ENCODE measurements at regions not wholly inside any gene's neighbourhood (a gene's known extent, or its start where the extent isn't known, plus 50 kb on each side); places are given as distances from the start of the nearest gene placed in this dataset.

DNA sequence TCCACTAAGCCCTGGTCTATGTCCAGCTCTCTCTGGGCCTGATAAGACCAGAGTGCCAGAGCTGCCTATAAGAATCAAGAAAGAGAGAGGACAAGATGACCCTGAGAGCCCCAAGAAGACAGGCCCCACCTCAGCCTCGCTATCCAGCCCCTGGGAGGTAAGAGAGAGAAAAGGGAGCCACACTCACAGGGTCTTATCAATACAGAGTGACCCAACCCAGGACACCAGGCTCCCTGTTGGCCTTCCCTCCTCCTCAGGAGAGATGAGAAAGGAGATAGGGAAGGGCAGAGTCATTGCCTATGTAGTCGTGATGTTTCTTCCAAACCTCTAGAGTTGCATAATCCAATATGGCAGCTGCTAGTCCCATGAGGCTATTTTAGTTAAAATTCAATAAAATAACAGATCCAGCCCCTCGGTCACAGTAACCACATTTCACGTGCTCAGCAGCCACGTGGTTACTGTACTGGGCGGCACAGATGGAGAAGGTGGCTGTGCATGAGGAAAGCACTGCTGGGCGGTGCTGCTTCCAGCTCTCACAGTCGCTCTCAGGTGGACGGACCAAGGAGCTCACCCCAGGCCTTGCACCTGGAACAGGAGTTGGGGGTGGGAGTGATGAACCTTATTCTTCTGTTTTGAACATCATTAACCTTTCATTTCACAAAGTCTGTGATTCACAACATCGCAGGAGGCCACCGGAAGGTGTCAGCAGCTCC lies 525.8 kb downstream of the SHQ1 start:
- no peak overlapping the region for H3K27ac ChIP-seq (ENCODE audit: low read depth, low read length)
- H3K4me3 ChIP-seq (ENCODE audit: low read depth, low read length): no peak overlapping the region
- H3K4me1 ChIP-seq (ENCODE audit: control insufficient read depth, insufficient read depth, low read length): peaks cover 5% of the 10 kb centered on the region
- WGBS (ENCODE audit: insufficient coverage): 100% methylated on average over 1 of the region's 11 CpGs
- H3K27me3 ChIP-seq (ENCODE audit: control insufficient read depth, insufficient read depth, low read length): no peaks in the 10 kb centered on the region
- H3K9me3 ChIP-seq (ENCODE audit: control insufficient read depth, insufficient read depth, low read length): no peaks in the 10 kb centered on the region
- no peaks in the 10 kb centered on the region for H3K36me3 ChIP-seq (ENCODE audit: control insufficient read depth, insufficient read depth, low read length)
- no peak for DNase-seq (ENCODE audit: low read depth in 4 of 6, low spot score in 6 of 6)

DNA sequence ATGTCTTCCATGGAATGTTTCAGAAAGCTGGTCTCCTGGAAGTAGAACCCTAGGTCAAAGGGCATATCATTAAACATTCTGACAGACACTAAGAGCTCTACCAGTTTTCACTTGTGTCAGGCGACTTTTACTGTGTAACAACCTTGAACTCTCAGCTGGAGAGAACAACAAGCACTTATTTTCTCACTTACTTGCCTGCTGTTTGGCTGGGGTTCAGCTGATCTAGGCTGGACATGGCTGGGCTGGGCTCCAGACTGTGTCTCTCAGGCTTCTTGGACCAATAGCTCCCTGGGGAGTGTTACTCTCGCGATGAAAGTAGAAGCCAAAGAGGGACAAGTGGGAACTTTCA lies 527.3 kb downstream of the SHQ1 start:
- WGBS (ENCODE audit: insufficient coverage): 51% methylated on average over 3 of the region's 3 CpGs
- Histone ChIP-seq H3K9me3 (ENCODE audit: control insufficient read depth, insufficient read depth, low read length) (no peaks in the 10 kb centered on the region), H3K27me3 (ENCODE audit: control insufficient read depth, insufficient read depth, low read length) (no peaks in the 10 kb centered on the region), H3K27ac (ENCODE audit: low read depth, low read length) (no peak overlapping the region), H3K4me3 (ENCODE audit: low read depth, low read length) (no peak overlapping the region), H3K4me1 (ENCODE audit: control insufficient read depth, insufficient read depth, low read length) (peaks cover 5% of the 10 kb centered on the region), H3K36me3 (ENCODE audit: control insufficient read depth, insufficient read depth, low read length) (no peaks in the 10 kb centered on the region)
- DNase-seq (ENCODE audit: low read depth in 4 of 6, low spot score in 6 of 6): no peak

DNA sequence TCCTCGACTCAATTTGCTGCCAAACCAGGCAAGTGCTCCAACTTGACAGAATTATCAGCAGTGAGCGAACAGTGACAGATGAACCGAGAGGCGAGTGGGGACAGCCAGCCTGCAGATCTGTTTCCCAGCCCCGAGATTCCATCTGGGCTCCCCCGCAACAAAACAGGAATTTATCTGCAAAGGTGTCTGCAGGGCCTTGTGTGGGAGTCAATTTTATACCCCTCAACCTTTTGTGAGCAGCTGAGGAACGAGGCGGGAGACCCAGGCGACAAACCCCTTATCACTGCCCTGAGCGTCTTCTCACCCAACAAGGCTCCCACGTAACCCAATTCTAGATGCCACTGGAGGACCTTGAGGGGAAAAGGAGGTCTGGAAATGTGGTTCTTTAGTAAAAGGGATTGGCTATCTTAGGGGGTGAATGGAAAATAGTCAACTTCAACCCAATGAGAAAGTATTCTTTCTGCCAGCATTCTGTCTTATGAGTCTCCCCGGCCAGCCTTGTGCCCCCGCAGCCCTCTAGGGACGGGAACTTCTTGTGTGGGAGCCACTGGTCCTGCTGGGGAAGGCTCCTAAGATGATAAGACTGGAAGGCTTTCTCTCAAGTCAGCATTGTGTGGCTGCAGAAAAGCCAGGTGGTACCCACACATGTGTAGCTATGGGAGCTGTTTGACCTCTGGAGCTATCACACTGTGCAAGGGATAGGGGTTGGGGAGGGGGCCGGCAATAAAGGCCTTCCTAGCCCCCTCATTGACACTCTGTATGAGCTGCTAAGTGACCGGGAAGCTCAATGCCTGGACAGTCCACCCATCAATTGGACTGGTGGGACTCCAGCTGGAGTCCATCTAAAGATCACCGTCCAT lies 527.9 kb downstream of the SHQ1 start:
- H3K27ac ChIP-seq (ENCODE audit: low read depth, low read length): no peak overlapping the region
- H3K9me3 ChIP-seq (ENCODE audit: control insufficient read depth, insufficient read depth, low read length): no peaks in the 10 kb centered on the region
- peaks cover 5% of the 10 kb centered on the region for H3K4me1 ChIP-seq (ENCODE audit: control insufficient read depth, insufficient read depth, low read length)
- WGBS (ENCODE audit: insufficient coverage): 91% methylated on average over 8 of the region's 17 CpGs
- no peaks in the 10 kb centered on the region for H3K27me3 ChIP-seq (ENCODE audit: control insufficient read depth, insufficient read depth, low read length)
- H3K36me3 ChIP-seq (ENCODE audit: control insufficient read depth, insufficient read depth, low read length): no peaks in the 10 kb centered on the region
- DNase-seq (ENCODE audit: low read depth in 4 of 6, low spot score in 6 of 6): no peak
- H3K4me3 ChIP-seq (ENCODE audit: low read depth, low read length): no peak overlapping the region

DNA sequence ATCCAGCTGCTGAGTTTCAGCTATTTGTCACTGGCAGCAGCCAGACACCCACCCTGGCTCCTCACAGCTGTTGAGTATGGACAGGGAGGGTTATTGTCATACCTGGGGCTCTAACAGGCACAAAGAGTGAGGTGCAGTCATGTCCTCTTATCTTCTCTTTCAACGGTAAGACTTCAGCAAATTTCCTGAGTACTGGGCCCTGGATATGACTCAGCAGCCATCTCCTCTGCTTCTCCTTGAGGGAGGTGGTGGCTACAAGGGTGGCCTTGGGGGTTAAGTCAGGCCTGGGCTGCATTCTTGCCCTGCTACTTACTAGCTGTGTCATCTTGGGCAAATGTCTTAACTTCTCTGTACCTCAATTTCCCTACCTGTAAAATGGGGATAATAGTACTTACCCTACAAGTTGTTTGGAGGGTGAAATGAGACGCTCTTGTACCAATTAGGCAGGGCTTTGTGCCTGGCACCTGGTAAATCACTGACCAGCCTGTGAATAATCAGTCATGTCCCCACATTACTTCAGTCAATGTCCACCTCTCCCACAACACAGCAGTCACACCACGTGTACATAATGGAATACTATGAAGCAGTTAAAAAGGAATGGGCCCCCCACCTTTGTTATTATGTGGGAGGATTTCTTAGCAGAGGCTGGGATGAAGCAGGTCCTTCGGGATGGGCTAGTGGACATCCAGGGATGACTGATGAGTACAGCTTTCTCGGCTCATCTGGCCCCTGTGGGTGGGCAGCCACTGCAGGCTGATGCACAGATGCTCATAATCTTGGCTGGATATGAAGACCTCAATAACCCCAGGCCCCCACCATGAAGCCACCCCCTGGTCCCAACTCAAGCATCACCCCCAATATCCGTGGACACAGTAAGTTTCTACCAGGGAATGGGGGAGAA lies 528.8 kb downstream of the SHQ1 start:
- no peaks in the 10 kb centered on the region for H3K27me3 ChIP-seq (ENCODE audit: control insufficient read depth, insufficient read depth, low read length)
- H3K4me3 ChIP-seq (ENCODE audit: low read depth, low read length): no peak overlapping the region
- 94% methylated on average over 4 of the region's 6 CpGs for WGBS (ENCODE audit: insufficient coverage)
- H3K9me3 ChIP-seq (ENCODE audit: control insufficient read depth, insufficient read depth, low read length): no peaks in the 10 kb centered on the region
- no peak overlapping the region for H3K27ac ChIP-seq (ENCODE audit: low read depth, low read length)
- H3K36me3 ChIP-seq (ENCODE audit: control insufficient read depth, insufficient read depth, low read length): no peaks in the 10 kb centered on the region
- DNase-seq (ENCODE audit: low read depth in 4 of 6, low spot score in 6 of 6): no peak
- peaks cover 5% of the 10 kb centered on the region for H3K4me1 ChIP-seq (ENCODE audit: control insufficient read depth, insufficient read depth, low read length)

DNA sequence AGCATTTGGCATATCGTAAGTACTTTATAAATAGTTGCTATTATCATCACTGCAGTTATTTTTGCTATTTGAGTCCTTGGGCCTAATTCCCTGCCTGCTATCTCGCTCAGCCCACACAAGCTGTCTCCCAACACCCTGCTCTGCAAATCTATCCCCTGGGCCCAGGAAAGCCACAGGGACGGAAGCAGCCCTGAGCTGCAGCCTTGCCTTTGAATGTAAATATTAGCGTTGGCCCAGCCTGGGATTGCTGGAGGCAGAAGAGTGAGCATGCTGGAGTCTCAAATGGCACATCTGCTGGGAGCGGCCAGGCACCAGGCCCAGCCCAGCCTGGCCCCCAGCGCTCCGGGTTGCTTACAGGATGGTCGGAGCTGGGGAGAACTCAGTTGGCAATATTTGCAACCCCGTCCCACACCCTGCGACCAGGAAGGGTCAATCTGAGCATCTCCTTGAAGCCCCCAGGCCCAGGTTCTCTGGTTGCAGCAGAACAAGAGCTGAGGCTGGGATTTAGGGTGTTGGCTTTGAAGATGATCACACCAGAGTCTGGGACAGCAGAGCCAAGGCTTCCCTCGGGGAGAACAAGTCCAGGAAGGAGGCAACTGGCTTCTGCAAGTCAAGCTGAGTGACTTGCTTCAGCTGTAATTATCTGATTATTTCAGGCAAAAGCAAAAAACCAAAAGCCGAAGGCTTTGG lies 529.6 kb downstream of the SHQ1 start:
- H3K27me3 ChIP-seq (ENCODE audit: control insufficient read depth, insufficient read depth, low read length): peaks cover 3% of the 10 kb centered on the region
- WGBS (ENCODE audit: insufficient coverage): 77% methylated on average over 10 of the region's 12 CpGs
- H3K27ac ChIP-seq (ENCODE audit: low read depth, low read length): no peak overlapping the region
- H3K4me1 ChIP-seq (ENCODE audit: control insufficient read depth, insufficient read depth, low read length): peaks cover 5% of the 10 kb centered on the region
- no peak overlapping the region for H3K4me3 ChIP-seq (ENCODE audit: low read depth, low read length)
- H3K9me3 ChIP-seq (ENCODE audit: control insufficient read depth, insufficient read depth, low read length): no peaks in the 10 kb centered on the region
- no peaks in the 10 kb centered on the region for H3K36me3 ChIP-seq (ENCODE audit: control insufficient read depth, insufficient read depth, low read length)
- no peak for DNase-seq (ENCODE audit: low read depth in 4 of 6, low spot score in 6 of 6)

DNA sequence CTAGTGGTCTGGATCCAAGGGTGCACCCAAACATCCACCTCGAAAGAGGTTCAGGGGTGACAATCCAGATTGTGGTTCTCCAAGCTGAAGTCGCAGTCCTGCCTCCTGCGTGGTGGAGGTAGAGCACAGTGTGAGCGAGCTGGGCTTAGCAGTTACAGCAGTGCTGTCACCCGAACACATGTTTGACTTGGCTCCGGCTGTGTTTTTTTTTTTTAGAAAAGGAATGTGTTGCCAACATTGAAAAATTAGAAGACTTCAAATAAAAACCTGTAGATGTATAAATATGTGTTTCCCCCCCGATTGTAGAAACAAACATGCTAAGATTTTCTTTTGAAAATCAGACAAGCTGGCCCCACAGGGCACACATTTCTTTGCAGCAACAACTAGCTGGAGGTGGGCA lies 530.8 kb downstream of the SHQ1 start:
- DNase-seq (ENCODE audit: low read depth in 4 of 6, low spot score in 6 of 6): no peak
- H3K4me3 ChIP-seq (ENCODE audit: low read depth, low read length): no peak overlapping the region
- H3K4me1 ChIP-seq (ENCODE audit: control insufficient read depth, insufficient read depth, low read length): peaks cover 5% of the 10 kb centered on the region
- H3K27ac ChIP-seq (ENCODE audit: low read depth, low read length): no peak overlapping the region
- H3K9me3 ChIP-seq (ENCODE audit: control insufficient read depth, insufficient read depth, low read length): no peaks in the 10 kb centered on the region
- WGBS (ENCODE audit: insufficient coverage): 90% methylated on average over 6 of the region's 7 CpGs
- H3K27me3 ChIP-seq (ENCODE audit: control insufficient read depth, insufficient read depth, low read length): peaks cover 3% of the 10 kb centered on the region
- no peaks in the 10 kb centered on the region for H3K36me3 ChIP-seq (ENCODE audit: control insufficient read depth, insufficient read depth, low read length)

DNA sequence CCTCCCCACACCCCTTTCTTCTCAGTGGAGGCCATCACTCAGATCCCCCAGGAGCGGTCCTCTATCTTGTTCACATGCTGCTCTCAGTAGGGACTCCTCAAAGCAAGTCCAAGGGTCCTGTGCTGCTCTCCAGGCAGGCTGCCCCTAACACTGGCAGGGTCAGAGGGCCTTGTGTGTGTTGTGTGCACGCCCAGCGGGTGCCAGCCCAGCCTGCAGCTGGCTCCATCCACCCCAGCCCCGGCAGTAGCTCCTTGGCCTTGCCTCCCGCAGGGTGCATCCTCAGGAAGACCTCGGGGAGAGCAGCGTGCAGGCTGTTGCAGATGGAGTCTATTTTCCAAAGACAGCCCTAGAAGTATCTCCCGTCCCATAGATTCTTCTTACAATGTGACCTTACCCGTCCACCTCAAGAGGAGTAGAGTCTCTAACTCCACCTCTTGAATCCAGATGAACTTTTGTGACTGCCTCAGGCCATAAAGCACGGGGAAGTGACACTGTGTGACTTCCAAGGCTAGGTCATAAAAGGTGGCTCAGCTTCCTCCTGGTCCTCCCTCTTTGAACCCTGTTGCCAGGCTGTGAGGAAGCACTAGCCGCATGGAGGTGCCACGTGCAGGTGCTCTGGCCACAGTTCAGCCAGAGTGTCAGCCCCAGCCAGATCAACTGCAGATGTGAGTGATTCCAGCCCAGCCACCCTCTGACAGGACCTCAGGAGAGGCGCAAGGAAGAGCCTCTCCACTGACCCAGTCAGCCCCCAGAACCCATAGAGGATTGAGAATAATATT lies 531.6 kb downstream of the SHQ1 start:
- Histone ChIP-seq H3K9me3 (ENCODE audit: control insufficient read depth, insufficient read depth, low read length) (no peaks in the 10 kb centered on the region), H3K4me3 (ENCODE audit: low read depth, low read length) (no peak overlapping the region), H3K36me3 (ENCODE audit: control insufficient read depth, insufficient read depth, low read length) (no peaks in the 10 kb centered on the region), H3K27me3 (ENCODE audit: control insufficient read depth, insufficient read depth, low read length) (peaks cover 6% of the 10 kb centered on the region), H3K27ac (ENCODE audit: low read depth, low read length) (no peak overlapping the region), H3K4me1 (ENCODE audit: control insufficient read depth, insufficient read depth, low read length) (peaks cover 5% of the 10 kb centered on the region)
- WGBS (ENCODE audit: insufficient coverage): 73% methylated on average over 9 of the region's 13 CpGs
- no peak for DNase-seq (ENCODE audit: low read depth in 4 of 6, low spot score in 6 of 6)

DNA sequence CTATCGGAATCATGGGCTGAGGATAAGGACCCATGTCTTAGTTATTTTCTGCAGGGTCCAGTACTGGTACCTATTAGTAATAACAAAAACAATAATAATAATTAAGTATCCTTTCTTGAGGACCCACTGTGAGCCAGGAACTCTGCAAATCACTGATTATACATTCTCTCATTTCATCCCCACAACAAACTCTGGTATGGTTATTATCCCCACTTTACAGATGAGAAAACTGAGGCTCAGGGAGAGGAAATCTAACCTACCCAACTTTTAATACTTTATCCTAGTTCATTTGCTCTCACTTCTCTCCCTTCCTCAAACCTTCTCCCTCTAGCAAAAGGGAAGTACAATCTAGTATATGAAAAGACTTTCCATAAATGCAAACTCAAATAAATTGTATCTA lies 528.4 kb upstream of the PROK2 start:
- peaks cover 23% of the 10 kb centered on the region for H3K27me3 ChIP-seq (ENCODE audit: control insufficient read depth, insufficient read depth, low read length)
- WGBS (ENCODE audit: insufficient coverage): no CpG with 5 or more reads among the region's 1 CpG

More for the DNA sequence above, 528.4 kb upstream of the PROK2 start:
- DNase-seq (ENCODE audit: low read depth in 4 of 6, low spot score in 6 of 6): no peak
- Histone ChIP-seq H3K27ac (ENCODE audit: low read depth, low read length) (no peak overlapping the region), H3K4me3 (ENCODE audit: low read depth, low read length) (no peak overlapping the region), H3K36me3 (ENCODE audit: control insufficient read depth, insufficient read depth, low read length) (no peaks in the 10 kb centered on the region), H3K4me1 (ENCODE audit: control insufficient read depth, insufficient read depth, low read length) (peaks cover 8% of the 10 kb centered on the region), H3K9me3 (ENCODE audit: control insufficient read depth, insufficient read depth, low read length) (no peaks in the 10 kb centered on the region)
